Body of pancreas (tissue), 4 donors: ENCODE measurements at regions not wholly inside any gene's neighbourhood (a gene's known extent, or its start where the extent isn't known, plus 50 kb on each side); places are given as distances from the start of the nearest gene placed in this dataset.

Source experiments
- POLR2A ChIP-seq, 3 donors: fragments of 450-650 bp; IDR thresholded peaks; one replicate each; pipeline ENCODE4 v1.6.1; 2016; ENCODE audit warnings: antibody characterized with exemption in 3 of 3, mild to moderate bottlenecking in 2 of 3
- TF ChIP-seq, protein P1 (sequence below), 7 experiments: fragments of 450-650 bp in 4 of 7; fragments of 200-600 bp in 3 of 7; sonication (generic) in 3 of 7; IDR thresholded peaks; one replicate each; pipeline ENCODE4 v1.5.1; 2016 to 2019; ENCODE audit warnings: antibody characterized with exemption in 7 of 7

- TF ChIP-seq, protein P1, sequence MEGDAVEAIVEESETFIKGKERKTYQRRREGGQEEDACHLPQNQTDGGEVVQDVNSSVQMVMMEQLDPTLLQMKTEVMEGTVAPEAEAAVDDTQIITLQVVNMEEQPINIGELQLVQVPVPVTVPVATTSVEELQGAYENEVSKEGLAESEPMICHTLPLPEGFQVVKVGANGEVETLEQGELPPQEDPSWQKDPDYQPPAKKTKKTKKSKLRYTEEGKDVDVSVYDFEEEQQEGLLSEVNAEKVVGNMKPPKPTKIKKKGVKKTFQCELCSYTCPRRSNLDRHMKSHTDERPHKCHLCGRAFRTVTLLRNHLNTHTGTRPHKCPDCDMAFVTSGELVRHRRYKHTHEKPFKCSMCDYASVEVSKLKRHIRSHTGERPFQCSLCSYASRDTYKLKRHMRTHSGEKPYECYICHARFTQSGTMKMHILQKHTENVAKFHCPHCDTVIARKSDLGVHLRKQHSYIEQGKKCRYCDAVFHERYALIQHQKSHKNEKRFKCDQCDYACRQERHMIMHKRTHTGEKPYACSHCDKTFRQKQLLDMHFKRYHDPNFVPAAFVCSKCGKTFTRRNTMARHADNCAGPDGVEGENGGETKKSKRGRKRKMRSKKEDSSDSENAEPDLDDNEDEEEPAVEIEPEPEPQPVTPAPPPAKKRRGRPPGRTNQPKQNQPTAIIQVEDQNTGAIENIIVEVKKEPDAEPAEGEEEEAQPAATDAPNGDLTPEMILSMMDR (IDR thresholded peaks at IDR 0.05) = no peak
- TF ChIP-seq POLR2A (IDR thresholded peaks at IDR 0.05) = no peak
These were observed 781.7 kb downstream of the TRHDE start for GRCh38 chr12:73053893-73054292.
